Breast epithelium (tissue), 4 donors: ENCODE measurements at regions not wholly inside any gene's neighbourhood (a gene's known extent, or its start where the extent isn't known, plus 50 kb on each side); places are given as distances from the start of the nearest gene placed in this dataset.

Experiments used
- DNase-seq, 2 donors: peaks; one replicate each; pipeline ENCODE4 v3.0.0-alpha.2; 2019; ENCODE audit warnings: low spot score in 2 of 2
- H3K27ac ChIP-seq, 2 donors: fragments of 200-600 bp; sonication (generic) in 1 of 2; one replicate each; pipeline ENCODE4 v1.5.1; 2016 to 2019; ENCODE audit warnings: mild to moderate bottlenecking in 1 of 2
- H3K27me3 ChIP-seq, 2 donors: fragments of 200-600 bp; sonication (generic) in 1 of 2; one replicate each; pipeline versions ENCODE4 v1.5.1 to v1.6.0; 2017 to 2019; ENCODE audit warnings: control low read depth in 1 of 2, mild to moderate bottlenecking in 1 of 2
- H3K36me3 ChIP-seq: fragments of 200-600 bp; one replicate; pipeline ENCODE4 v1.5.1; 2019
- H3K4me1 ChIP-seq, 2 donors: fragments of 200-600 bp; sonication (generic); one replicate each; pipeline ENCODE4 v1.5.1; 2016 to 2019; ENCODE audit warnings: control low read depth in 1 of 2
- H3K4me3 ChIP-seq, 3 donors: fragments of 200-600 bp; sonication (generic); 1 replicate in 2 of 3; 2 replicates in 1 of 3; pipeline ENCODE4 v1.5.1; 2016 to 2019; ENCODE audit warnings: mild to moderate bottlenecking in 3 of 3, moderate library complexity in 2 of 3
- H3K9me3 ChIP-seq, 2 donors: fragments of 200-600 bp; sonication (generic) in 1 of 2; one replicate each; pipeline ENCODE4 v1.5.1; 2016 to 2019; ENCODE audit warnings: control low read depth in 1 of 2
- POLR2A ChIP-seq: fragments of 450-650 bp; IDR thresholded peaks from one replicate; pipeline ENCODE4 v1.6.1; 2016; ENCODE audit warnings: antibody characterized with exemption, mild to moderate bottlenecking, moderate library complexity
- POLR2AphosphoS5 ChIP-seq, 3 donors: sonication (generic); formaldehyde crosslinking; IDR thresholded peaks; one replicate each; pipeline ENCODE4 v1.6.1; 2017; ENCODE audit warnings: antibody characterized with exemption in 3 of 3
- intact Hi-C: fragments of 100-400 bp; cut with DNase I; formaldehyde crosslinking; loops from one replicate; pipeline ENCODE4 v1.15.1; 2023; ENCODE audit warnings: low total_unique reads
- TF ChIP-seq, protein P1 (sequence below), 3 donors: fragments of 450-650 bp; IDR thresholded peaks; one replicate each; pipeline ENCODE4 v1.5.1; 2016 to 2017; ENCODE audit warnings: antibody characterized with exemption in 3 of 3, mild to moderate bottlenecking in 3 of 3, moderate library complexity in 3 of 3

DNA sequence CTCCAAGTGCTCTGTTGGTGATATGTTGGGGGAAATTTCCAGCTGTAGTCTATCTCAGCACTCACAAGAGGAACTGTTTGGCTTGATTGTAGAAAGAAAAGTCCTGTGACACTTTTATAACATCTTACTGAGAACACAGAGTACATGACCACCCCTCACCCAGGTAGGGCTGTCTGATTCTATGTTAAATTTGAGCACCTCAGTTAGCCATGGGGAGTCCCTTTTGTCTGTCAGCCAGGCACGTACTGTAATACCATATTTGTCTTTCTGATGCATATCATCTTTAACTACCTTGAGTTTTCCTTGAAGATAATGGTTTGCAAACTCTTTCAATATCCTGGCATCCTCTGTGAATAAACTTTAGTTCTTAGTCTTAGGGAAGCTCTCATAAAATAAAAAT is 164.5 kb downstream of the IZUMO3 start:
- no peak for DNase-seq
- peaks cover 4 to 11% of the 10 kb centered on the region in 2 donors for H3K9me3 ChIP-seq
- H3K36me3 ChIP-seq, result no peaks in the 10 kb centered on the region
- intact Hi-C loops, result loop anchor here (10.0 kb wide), 1 partner anchor 1414 kb away; no protein-coding TSS in a partner anchor
- H3K27me3 ChIP-seq, result no peaks in the 10 kb centered on the region
- no peak for TF ChIP-seq POLR2A
- TF ChIP-seq, protein P1, sequence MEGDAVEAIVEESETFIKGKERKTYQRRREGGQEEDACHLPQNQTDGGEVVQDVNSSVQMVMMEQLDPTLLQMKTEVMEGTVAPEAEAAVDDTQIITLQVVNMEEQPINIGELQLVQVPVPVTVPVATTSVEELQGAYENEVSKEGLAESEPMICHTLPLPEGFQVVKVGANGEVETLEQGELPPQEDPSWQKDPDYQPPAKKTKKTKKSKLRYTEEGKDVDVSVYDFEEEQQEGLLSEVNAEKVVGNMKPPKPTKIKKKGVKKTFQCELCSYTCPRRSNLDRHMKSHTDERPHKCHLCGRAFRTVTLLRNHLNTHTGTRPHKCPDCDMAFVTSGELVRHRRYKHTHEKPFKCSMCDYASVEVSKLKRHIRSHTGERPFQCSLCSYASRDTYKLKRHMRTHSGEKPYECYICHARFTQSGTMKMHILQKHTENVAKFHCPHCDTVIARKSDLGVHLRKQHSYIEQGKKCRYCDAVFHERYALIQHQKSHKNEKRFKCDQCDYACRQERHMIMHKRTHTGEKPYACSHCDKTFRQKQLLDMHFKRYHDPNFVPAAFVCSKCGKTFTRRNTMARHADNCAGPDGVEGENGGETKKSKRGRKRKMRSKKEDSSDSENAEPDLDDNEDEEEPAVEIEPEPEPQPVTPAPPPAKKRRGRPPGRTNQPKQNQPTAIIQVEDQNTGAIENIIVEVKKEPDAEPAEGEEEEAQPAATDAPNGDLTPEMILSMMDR (IDR thresholded peaks at IDR 0.05), result no peak
- no peak for TF ChIP-seq POLR2AphosphoS5 (IDR thresholded peaks at IDR 0.05)
- no peaks in the 10 kb centered on the region for H3K4me1 ChIP-seq
- no peak overlapping the region for H3K27ac ChIP-seq
- H3K4me3 ChIP-seq, result no peak overlapping the region

DNA sequence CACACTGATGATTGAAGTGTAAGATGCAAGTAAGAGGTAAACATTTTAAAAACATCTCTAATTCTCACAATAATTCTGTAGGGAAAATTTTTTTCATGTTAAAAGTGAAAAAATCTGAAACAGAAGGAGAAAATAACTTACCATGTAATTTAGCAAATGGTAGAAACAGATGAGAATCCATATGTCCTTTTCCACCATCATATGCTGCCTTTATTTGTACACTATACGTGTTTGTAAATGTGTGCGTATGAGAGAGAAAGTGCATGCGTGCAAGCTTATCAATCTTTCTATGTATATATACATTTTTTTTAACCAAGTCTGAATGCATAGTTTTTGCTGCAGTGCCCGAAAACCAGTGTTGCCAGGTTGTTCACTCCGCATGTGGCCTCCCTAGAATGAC is 186.7 kb downstream of the IZUMO3 start:
- Histone ChIP-seq H3K27ac (no peak overlapping the region), H3K4me1 (no peaks in the 10 kb centered on the region), H3K9me3 (peaks cover 11 to 23% of the 10 kb centered on the region in 2 donors), H3K27me3 (no peaks in the 10 kb centered on the region), H3K4me3 (no peak overlapping the region), H3K36me3 (no peaks in the 10 kb centered on the region)
- no peak for DNase-seq
- intact Hi-C loops, result no loop called here
- TF ChIP-seq POLR2A (no peak), POLR2AphosphoS5 (IDR thresholded peaks at IDR 0.05) (no peak)
- TF ChIP-seq, protein P1 (IDR thresholded peaks at IDR 0.05), result no peak

DNA sequence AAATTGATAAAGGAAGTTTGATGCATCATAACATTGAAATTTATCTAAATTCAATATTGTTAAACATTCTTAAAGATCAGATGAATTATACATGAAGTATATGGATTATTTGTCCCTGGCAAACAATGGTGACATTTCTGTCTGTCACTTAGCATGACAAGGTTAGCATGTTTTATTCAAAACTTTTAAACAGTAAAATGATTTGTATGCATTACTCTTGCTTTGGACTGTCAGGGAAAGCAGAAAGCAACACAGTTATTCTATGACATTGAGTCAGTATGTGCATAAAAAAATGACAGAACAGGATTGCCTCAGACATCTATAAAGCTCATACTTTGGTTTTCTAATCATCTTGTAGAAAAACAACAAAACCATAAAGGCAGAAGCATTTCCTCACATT is 193.7 kb downstream of the IZUMO3 start:
- TF ChIP-seq POLR2A (no peak), POLR2AphosphoS5 (IDR thresholded peaks at IDR 0.05) (no peak)
- TF ChIP-seq, protein P1 (IDR thresholded peaks at IDR 0.05), result no peak
- Histone ChIP-seq H3K4me1 (no peaks in the 10 kb centered on the region), H3K27ac (no peak overlapping the region), H3K27me3 (no peaks in the 10 kb centered on the region), H3K4me3 (no peak overlapping the region), H3K36me3 (no peaks in the 10 kb centered on the region), H3K9me3 (peaks cover 0 to 4% of the 10 kb centered on the region in 2 donors)
- DNase-seq, result no peak
- intact Hi-C loops, result no loop called here

DNA sequence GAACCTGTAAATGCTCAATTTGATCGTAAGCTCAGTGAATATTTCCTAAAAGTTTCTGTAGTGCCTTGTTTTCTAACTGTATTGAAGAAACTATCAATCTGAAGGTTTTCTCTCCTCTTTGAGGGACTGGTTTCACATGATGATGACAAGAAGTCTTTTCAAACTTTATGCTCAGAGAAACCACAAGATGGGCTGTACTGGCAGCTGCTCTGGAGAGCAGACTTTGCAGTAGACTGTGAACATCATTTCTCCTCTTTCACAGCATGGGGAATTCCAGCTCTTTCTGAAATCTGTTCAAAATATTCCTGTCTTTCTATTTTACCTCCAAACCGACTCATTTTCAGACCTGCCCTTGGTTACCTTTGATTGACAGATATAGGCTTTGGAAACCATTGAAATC is 194.4 kb downstream of the IZUMO3 start:
- Histone ChIP-seq H3K36me3 (no peaks in the 10 kb centered on the region), H3K27me3 (no peaks in the 10 kb centered on the region), H3K4me3 (no peak overlapping the region), H3K27ac (no peak overlapping the region), H3K4me1 (no peaks in the 10 kb centered on the region), H3K9me3 (no peaks in the 10 kb centered on the region)
- DNase-seq, result no peak
- intact Hi-C loops, result no loop called here
- TF ChIP-seq, protein P1 (IDR thresholded peaks at IDR 0.05), result no peak
- TF ChIP-seq POLR2A, result no peak
- no peak for TF ChIP-seq POLR2AphosphoS5 (IDR thresholded peaks at IDR 0.05)

DNA sequence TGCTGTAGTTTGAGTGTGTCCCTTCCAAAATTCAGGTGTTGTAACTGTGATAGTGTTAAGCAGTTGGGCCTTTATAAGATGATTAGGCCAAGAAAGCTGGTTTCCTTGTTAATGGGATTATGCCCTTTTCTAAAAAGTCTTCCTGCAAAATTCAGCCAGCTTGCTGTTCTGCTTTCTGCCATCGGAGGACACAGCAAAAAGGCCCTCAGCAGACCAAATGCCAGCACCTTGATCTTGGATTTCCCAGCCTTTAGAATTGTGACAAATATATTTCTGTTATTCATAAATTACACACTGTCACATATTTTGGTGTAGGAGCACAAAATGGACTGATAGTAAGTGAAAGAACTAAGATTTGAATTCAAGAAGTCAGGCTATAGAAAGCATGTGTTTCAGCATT is 203.2 kb downstream of the IZUMO3 start:
- no peaks in the 10 kb centered on the region for H3K4me1 ChIP-seq
- H3K27ac ChIP-seq, result no peak overlapping the region
- peaks cover 0 to 6% of the 10 kb centered on the region in 2 donors for H3K9me3 ChIP-seq
- TF ChIP-seq POLR2A (no peak), POLR2AphosphoS5 (IDR thresholded peaks at IDR 0.05) (no peak)
- TF ChIP-seq, protein P1 (IDR thresholded peaks at IDR 0.05), result no peak
- intact Hi-C loops, result no loop called here
- H3K4me3 ChIP-seq, result no peak overlapping the region
- H3K36me3 ChIP-seq, result no peaks in the 10 kb centered on the region
- DNase-seq, result no peak
- no peaks in the 10 kb centered on the region for H3K27me3 ChIP-seq
